ENCODE measurements at regions not wholly inside any gene's neighbourhood (a gene's known extent, or its start where the extent isn't known, plus 50 kb on each side); places are given as distances from the start of the nearest gene placed in this dataset.

DNA sequence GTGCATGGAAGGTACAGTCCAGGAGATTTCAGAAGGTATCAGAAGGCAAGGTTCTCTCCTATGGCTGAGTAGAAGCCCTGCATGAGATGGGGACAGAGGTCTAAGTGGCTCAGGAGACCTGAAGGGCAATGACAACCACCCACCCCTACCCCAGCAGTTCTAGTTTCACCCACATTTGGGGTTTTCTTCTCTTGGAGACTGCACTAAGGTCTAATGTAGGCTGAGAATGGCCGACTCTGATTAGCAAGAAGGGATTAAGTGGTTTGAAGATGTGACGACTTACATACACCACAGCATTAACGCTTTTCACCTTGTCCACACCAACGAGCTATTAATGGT is 71.7 kb upstream of the SOX5 start:
- no peak overlapping the region for H3K27ac Mint-ChIP-seq (ENCODE audit: unreplicated experiment)
- no TSS peak for BruUV-seq (replicated peaks)
- no peak for DNase-seq
- H3K27me3 Mint-ChIP-seq (ENCODE audit: unreplicated experiment) = no peaks in the 10 kb centered on the region
- peaks cover 8% of the 10 kb centered on the region for H3K9me3 Mint-ChIP-seq (ENCODE audit: low read depth, unreplicated experiment)
- no peaks in the 10 kb centered on the region for H3K36me3 Mint-ChIP-seq (ENCODE audit: insufficient read depth, unreplicated experiment)
- no peaks in the 10 kb centered on the region for H3K4me1 Mint-ChIP-seq (ENCODE audit: low read depth, unreplicated experiment)
- CTCF ChIA-PET = no interaction called here
- no peak overlapping the region for H3K4me3 Mint-ChIP-seq (ENCODE audit: low read depth, unreplicated experiment)
- TF ChIP-seq, protein P1, sequence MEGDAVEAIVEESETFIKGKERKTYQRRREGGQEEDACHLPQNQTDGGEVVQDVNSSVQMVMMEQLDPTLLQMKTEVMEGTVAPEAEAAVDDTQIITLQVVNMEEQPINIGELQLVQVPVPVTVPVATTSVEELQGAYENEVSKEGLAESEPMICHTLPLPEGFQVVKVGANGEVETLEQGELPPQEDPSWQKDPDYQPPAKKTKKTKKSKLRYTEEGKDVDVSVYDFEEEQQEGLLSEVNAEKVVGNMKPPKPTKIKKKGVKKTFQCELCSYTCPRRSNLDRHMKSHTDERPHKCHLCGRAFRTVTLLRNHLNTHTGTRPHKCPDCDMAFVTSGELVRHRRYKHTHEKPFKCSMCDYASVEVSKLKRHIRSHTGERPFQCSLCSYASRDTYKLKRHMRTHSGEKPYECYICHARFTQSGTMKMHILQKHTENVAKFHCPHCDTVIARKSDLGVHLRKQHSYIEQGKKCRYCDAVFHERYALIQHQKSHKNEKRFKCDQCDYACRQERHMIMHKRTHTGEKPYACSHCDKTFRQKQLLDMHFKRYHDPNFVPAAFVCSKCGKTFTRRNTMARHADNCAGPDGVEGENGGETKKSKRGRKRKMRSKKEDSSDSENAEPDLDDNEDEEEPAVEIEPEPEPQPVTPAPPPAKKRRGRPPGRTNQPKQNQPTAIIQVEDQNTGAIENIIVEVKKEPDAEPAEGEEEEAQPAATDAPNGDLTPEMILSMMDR (IDR thresholded peaks at IDR 0.05; ENCODE audit: unreplicated experiment) = no peak
- intact Hi-C loops (cut with micrococcal nuclease; ENCODE audit: unreplicated experiment) = no loop called here

GRCh38 chr12:24020397-24021163 is 71.1 kb upstream of the SOX5 start:
- Mint-ChIP-seq H3K9me3 (ENCODE audit: low read depth, unreplicated experiment) (peaks cover 8% of the 10 kb centered on the region), H3K4me3 (ENCODE audit: low read depth, unreplicated experiment) (no peak overlapping the region), H3K4me1 (ENCODE audit: low read depth, unreplicated experiment) (no peaks in the 10 kb centered on the region), H3K27me3 (ENCODE audit: unreplicated experiment) (no peaks in the 10 kb centered on the region), H3K36me3 (ENCODE audit: insufficient read depth, unreplicated experiment) (no peaks in the 10 kb centered on the region), H3K27ac (ENCODE audit: unreplicated experiment) (no peak overlapping the region)
- TF ChIP-seq, protein P1 (IDR thresholded peaks at IDR 0.05; ENCODE audit: unreplicated experiment) = no peak
- no peak for DNase-seq
- no TSS peak for BruUV-seq (replicated peaks)
- intact Hi-C loops (cut with micrococcal nuclease; ENCODE audit: unreplicated experiment) = no loop called here
- CTCF ChIA-PET = no interaction called here

DNA sequence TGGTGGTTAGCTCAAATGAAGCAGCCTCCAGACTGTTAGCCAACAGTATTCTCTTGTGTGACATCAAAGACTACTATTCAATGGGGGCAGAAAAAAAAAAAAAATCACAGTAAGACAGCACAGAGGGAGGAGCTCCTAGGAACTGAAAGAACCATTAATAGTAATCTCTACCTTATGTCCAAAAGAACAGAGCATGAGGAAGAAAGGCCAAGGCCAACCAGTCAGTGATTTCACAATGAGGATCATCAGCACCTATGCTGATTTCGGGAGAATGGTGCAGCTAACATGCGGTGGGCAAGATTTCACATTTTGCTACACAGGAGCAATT is 66.3 kb upstream of the SOX5 start:
- CTCF ChIA-PET = no interaction called here
- H3K9me3 Mint-ChIP-seq (ENCODE audit: low read depth, unreplicated experiment) = peaks cover 7% of the 10 kb centered on the region

GRCh38 chr12:24014915-24015832 is 65.7 kb upstream of the SOX5 start:
- intact Hi-C loops (cut with micrococcal nuclease; ENCODE audit: unreplicated experiment) = loop anchor here (5.0 kb wide), 1 partner anchor 762 kb away; no protein-coding TSS in a partner anchor
- DNase-seq = no peak
- TF ChIP-seq, protein P1 (IDR thresholded peaks at IDR 0.05; ENCODE audit: unreplicated experiment) = no peak
- Mint-ChIP-seq H3K27me3 (ENCODE audit: unreplicated experiment) (no peaks in the 10 kb centered on the region), H3K4me3 (ENCODE audit: low read depth, unreplicated experiment) (no peak overlapping the region), H3K36me3 (ENCODE audit: insufficient read depth, unreplicated experiment) (no peaks in the 10 kb centered on the region), H3K4me1 (ENCODE audit: low read depth, unreplicated experiment) (no peaks in the 10 kb centered on the region), H3K27ac (ENCODE audit: unreplicated experiment) (no peak overlapping the region), H3K9me3 (ENCODE audit: low read depth, unreplicated experiment) (peaks cover 7% of the 10 kb centered on the region)
- BruUV-seq (replicated peaks) = no TSS peak
- CTCF ChIA-PET = no interaction called here

More for the DNA sequence above, 66.3 kb upstream of the SOX5 start:
- no TSS peak for BruUV-seq (replicated peaks)
- Mint-ChIP-seq H3K36me3 (ENCODE audit: insufficient read depth, unreplicated experiment) (no peaks in the 10 kb centered on the region), H3K27ac (ENCODE audit: unreplicated experiment) (no peak overlapping the region), H3K4me1 (ENCODE audit: low read depth, unreplicated experiment) (no peaks in the 10 kb centered on the region), H3K27me3 (ENCODE audit: unreplicated experiment) (no peaks in the 10 kb centered on the region), H3K4me3 (ENCODE audit: low read depth, unreplicated experiment) (no peak overlapping the region)
- TF ChIP-seq, protein P1 (IDR thresholded peaks at IDR 0.05; ENCODE audit: unreplicated experiment) = no peak
- intact Hi-C loops (cut with micrococcal nuclease; ENCODE audit: unreplicated experiment) = no loop called here
- no peak for DNase-seq

Data from Calu3 (cell line).